ENCODE measurements at regions not wholly inside any gene's neighbourhood (a gene's known extent, or its start where the extent isn't known, plus 50 kb on each side); places are given as distances from the start of the nearest gene placed in this dataset.

- TF ChIP-seq BACH1 (tag; IDR thresholded peaks at IDR 0.05) (no peak), ARID3A (IDR thresholded peaks at IDR 0.05; ENCODE audit: borderline replicate concordance, low read depth, low read length) (peak; percentile 48; the same call in 1 of the 2 replicates), MTA1 (IDR thresholded peaks at IDR 0.05; ENCODE audit: borderline replicate concordance) (no peak), SETDB1 (IDR thresholded peaks at IDR 0.05; ENCODE audit: low read length) (no peak), GMEB1 (CRISPR knock-in tag; IDR thresholded peaks at IDR 0.05) (no peak), FOXA3 (CRISPR knock-in tag; conservative IDR thresholded peaks at IDR 0.05 in 1 of 2, IDR thresholded peaks at IDR 0.05 in 1 of 2) (no peak), ZNF224 (CRISPR knock-in tag; IDR thresholded peaks at IDR 0.05) (no peak), THRB (CRISPR knock-in tag; conservative IDR thresholded peaks at IDR 0.05) (no peak), GATA2 (CRISPR knock-in tag; IDR thresholded peaks at IDR 0.05) (peak; percentile 84), ZNF174 (CRISPR knock-in tag; IDR thresholded peaks at IDR 0.05) (no peak), MAFK (IDR thresholded peaks at IDR 0.05; ENCODE audit: low read length) (no peak), PHF21A (IDR thresholded peaks at IDR 0.05; ENCODE audit: borderline replicate concordance, low read depth) (no peak), FOXP4 (CRISPR knock-in tag; IDR thresholded peaks at IDR 0.05; ENCODE audit: borderline replicate concordance) (no peak), ZNF23 (CRISPR knock-in tag; IDR thresholded peaks at IDR 0.05) (no peak), ZNF830 (CRISPR knock-in tag; IDR thresholded peaks at IDR 0.05) (no peak), DLX4 (CRISPR knock-in tag; IDR thresholded peaks at IDR 0.05) (no peak), OTX1 (CRISPR knock-in tag; IDR thresholded peaks at IDR 0.05) (no peak), TEAD1 (CRISPR knock-in tag; IDR thresholded peaks at IDR 0.05) (no peak), ETV5 (CRISPR knock-in tag; IDR thresholded peaks at IDR 0.05; ENCODE audit: low read depth) (no peak), JUND (IDR thresholded peaks at IDR 0.05; ENCODE audit: borderline replicate concordance, low read depth, low read length) (peak; percentile 38; the same call in 1 of the 2 replicates), JUND (tag; IDR thresholded peaks at IDR 0.05; ENCODE audit: borderline replicate concordance, low read depth, low read length) (no peak; the same call in 2 of the 3 replicates), ZC3H11A (IDR thresholded peaks at IDR 0.05; ENCODE audit: low read depth, low read length) (no peak)
Measured at GRCh38 chr5:160508780-160509361, 87.2 kb downstream of the PTTG1 start (continued).
